ENCODE measurements at regions not wholly inside any gene's neighbourhood (a gene's known extent, or its start where the extent isn't known, plus 50 kb on each side); places are given as distances from the start of the nearest gene placed in this dataset.
A peak's percentile ranks its signal among the peaks of the same experiment; 100 is the strongest.

DNA sequence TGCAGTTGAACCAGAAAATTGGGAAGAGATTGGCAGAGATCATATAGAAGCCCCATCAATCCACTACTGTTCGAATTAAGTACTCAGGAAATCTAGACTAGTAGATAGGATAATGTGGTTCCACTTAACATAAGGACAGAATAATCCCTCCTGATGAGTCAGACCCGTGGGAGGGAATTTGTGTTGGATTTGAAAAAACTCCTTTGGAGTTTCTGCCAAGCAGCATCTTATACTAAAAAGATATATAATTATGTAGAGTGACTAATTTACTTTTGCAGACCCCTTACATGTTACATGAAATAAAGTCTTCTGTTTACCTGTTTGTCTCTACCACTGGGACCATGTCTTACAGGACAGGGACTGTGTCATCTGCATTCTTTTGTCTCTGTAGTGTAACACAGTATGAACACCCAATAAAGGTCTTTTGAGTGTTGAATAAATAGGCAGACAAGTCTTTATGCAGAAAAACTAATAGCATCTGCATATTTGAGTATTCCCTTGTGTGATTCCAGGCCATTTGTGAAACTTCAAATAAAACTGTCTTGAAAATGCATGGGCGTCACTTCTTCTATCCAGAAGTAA, 122.6 kb upstream of the DNAJC10 start:
- Histone ChIP-seq H3K4me2 (ENCODE audit: insufficient read depth, low read length, poor library complexity, severe bottlenecking) (no peak overlapping the region), H3K14ac (ENCODE audit: low read length) (no peak overlapping the region), H4K91ac (ENCODE audit: low read depth, low read length, poor library complexity) (no peak overlapping the region), H2BK12ac (ENCODE audit: low read length) (no peak overlapping the region), H3K9me3 (replicated peaks in 1 of 2; ENCODE audit: control insufficient read depth in 2 of 2, insufficient read depth in 1 of 2, low read depth in 1 of 2, low read length in 2 of 2) (no peaks in the 10 kb centered on the region), H3K27me3 (ENCODE audit: control insufficient read depth in 3 of 3, insufficient read depth in 3 of 3, low read depth in 1 of 3, low read length in 3 of 3) (no peaks in the 10 kb centered on the region), H3K9ac (ENCODE audit: low read depth, low read length, poor library complexity) (no peak overlapping the region), H2BK15ac (ENCODE audit: low read length) (no peak overlapping the region), H3K4ac (ENCODE audit: low read length) (no peak overlapping the region), H3K36me3 (replicated peaks in 1 of 2; ENCODE audit: control insufficient read depth in 2 of 2, insufficient read depth in 2 of 2, low read length in 2 of 2) (no peaks in the 10 kb centered on the region), H4K8ac (ENCODE audit: low read depth, low read length) (no peak overlapping the region), H2BK5ac (ENCODE audit: low read length) (no peak overlapping the region), H3K4me1 (ENCODE audit: control insufficient read depth in 2 of 2, insufficient read depth in 1 of 2, low read depth in 1 of 2, low read length in 2 of 2) (peaks cover 2 to 7% of the 10 kb centered on the region in 2 donors), H2AK5ac (ENCODE audit: low read depth, low read length) (no peak overlapping the region), H2BK120ac (ENCODE audit: low read depth, low read length) (no peak overlapping the region), H2AFZ (ENCODE audit: low read length) (peak overlapping the region; percentile 25), H3K4me3 (ENCODE audit: low read length in 2 of 2) (no peak overlapping the region), H3K18ac (ENCODE audit: low read length) (no peak overlapping the region), H3K27ac (replicated peaks; ENCODE audit: low read length) (no peak overlapping the region), H3K79me1 (ENCODE audit: low read depth, low read length) (no peaks in the 10 kb centered on the region), H3K23ac (ENCODE audit: low read depth, low read length, poor library complexity) (no peak overlapping the region)
- no CpG with 5 or more reads among the region's 3 CpGs for WGBS, 2 donors (ENCODE audit: extremely low coverage in 2 of 2, insufficient read length in 2 of 2, insufficient replicate concordance in 1 of 2)
- DNase-seq (ENCODE audit: low spot score), result no peak

DNA sequence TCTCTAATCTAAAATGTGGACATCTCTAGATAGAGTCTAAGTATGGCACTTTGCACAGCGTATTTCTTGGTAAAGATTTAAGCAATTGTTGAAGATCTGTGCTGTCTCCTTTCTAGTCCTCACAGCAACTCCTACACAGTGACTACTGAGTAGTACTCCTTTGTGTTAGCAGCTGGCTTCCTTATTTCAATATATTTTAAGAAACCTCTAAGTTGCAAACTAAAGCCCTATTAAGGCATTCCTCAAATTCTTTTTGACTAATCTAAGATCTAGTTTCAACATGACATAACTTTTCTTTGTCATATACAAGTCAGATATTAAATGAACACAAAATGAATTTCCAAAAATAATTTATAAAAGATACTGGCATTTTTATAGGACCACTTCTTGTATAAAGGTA, 121.8 kb upstream of the DNAJC10 start:
- no peak overlapping the region for H3K14ac ChIP-seq (ENCODE audit: low read length)
- no peak overlapping the region for H2BK120ac ChIP-seq (ENCODE audit: low read depth, low read length)
- no peak overlapping the region for H2BK5ac ChIP-seq (ENCODE audit: low read length)
- no peak overlapping the region for H3K27ac ChIP-seq (replicated peaks; ENCODE audit: low read length)
- H3K18ac ChIP-seq (ENCODE audit: low read length), result no peak overlapping the region
- no peak overlapping the region for H3K4ac ChIP-seq (ENCODE audit: low read length)
- H2AK5ac ChIP-seq (ENCODE audit: low read depth, low read length), result no peak overlapping the region
- no peak for DNase-seq (ENCODE audit: low spot score)
- H3K4me3 ChIP-seq (ENCODE audit: low read length in 2 of 2), result no peak overlapping the region
- no peak overlapping the region for H3K4me2 ChIP-seq (ENCODE audit: insufficient read depth, low read length, poor library complexity, severe bottlenecking)
- no peaks in the 10 kb centered on the region for H3K9me3 ChIP-seq (replicated peaks in 1 of 2; ENCODE audit: control insufficient read depth in 2 of 2, insufficient read depth in 1 of 2, low read depth in 1 of 2, low read length in 2 of 2)
- H2BK12ac ChIP-seq (ENCODE audit: low read length), result no peak overlapping the region
- no peak overlapping the region for H3K23ac ChIP-seq (ENCODE audit: low read depth, low read length, poor library complexity)
- no peaks in the 10 kb centered on the region for H3K79me1 ChIP-seq (ENCODE audit: low read depth, low read length)
- no peak overlapping the region for H2BK15ac ChIP-seq (ENCODE audit: low read length)
- no peaks in the 10 kb centered on the region for H3K27me3 ChIP-seq (ENCODE audit: control insufficient read depth in 3 of 3, insufficient read depth in 3 of 3, low read depth in 1 of 3, low read length in 3 of 3)
- WGBS, 2 donors (ENCODE audit: extremely low coverage in 2 of 2, insufficient read length in 2 of 2, insufficient replicate concordance in 1 of 2), result no CpG with 5 or more reads among the region's 1 CpG
- peak overlapping the region; percentile 12 for H2AFZ ChIP-seq (ENCODE audit: low read length)
- H3K36me3 ChIP-seq (replicated peaks in 1 of 2; ENCODE audit: control insufficient read depth in 2 of 2, insufficient read depth in 2 of 2, low read length in 2 of 2), result no peaks in the 10 kb centered on the region
- peaks cover 2 to 7% of the 10 kb centered on the region in 2 donors for H3K4me1 ChIP-seq (ENCODE audit: control insufficient read depth in 2 of 2, insufficient read depth in 1 of 2, low read depth in 1 of 2, low read length in 2 of 2)
- H3K9ac ChIP-seq (ENCODE audit: low read depth, low read length, poor library complexity), result no peak overlapping the region
- H4K91ac ChIP-seq (ENCODE audit: low read depth, low read length, poor library complexity), result no peak overlapping the region
- H4K8ac ChIP-seq (ENCODE audit: low read depth, low read length), result no peak overlapping the region

DNA sequence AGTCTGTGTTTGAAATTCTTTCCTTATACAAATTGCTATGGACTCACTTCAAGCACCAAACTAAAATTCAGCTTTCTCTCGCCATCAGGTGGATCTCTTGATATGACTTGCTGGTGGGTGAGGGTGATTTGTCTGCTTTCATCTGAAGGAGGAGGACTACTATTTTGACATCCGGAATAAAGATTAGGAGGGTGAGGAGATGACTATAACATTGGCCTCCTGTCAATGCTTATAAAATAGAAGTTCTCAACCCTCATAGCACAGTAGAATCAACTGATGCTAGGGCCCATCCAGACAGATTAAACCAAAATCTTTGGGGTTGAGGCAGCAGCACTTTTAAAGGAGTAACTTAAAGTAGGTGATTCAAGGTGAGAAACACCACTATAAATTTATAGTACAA, 120.4 kb upstream of the DNAJC10 start:
- Histone ChIP-seq H2BK12ac (ENCODE audit: low read length) (no peak overlapping the region), H3K18ac (ENCODE audit: low read length) (no peak overlapping the region), H3K9ac (ENCODE audit: low read depth, low read length, poor library complexity) (no peak overlapping the region), H3K23ac (ENCODE audit: low read depth, low read length, poor library complexity) (no peak overlapping the region), H3K4ac (ENCODE audit: low read length) (no peak overlapping the region), H4K8ac (ENCODE audit: low read depth, low read length) (no peak overlapping the region), H3K4me3 (ENCODE audit: low read length in 2 of 2) (no peak overlapping the region), H3K27me3 (ENCODE audit: control insufficient read depth in 3 of 3, insufficient read depth in 3 of 3, low read depth in 1 of 3, low read length in 3 of 3) (no peaks in the 10 kb centered on the region), H2AK5ac (ENCODE audit: low read depth, low read length) (no peak overlapping the region), H3K27ac (replicated peaks; ENCODE audit: low read length) (no peak overlapping the region), H3K9me3 (replicated peaks in 1 of 2; ENCODE audit: control insufficient read depth in 2 of 2, insufficient read depth in 1 of 2, low read depth in 1 of 2, low read length in 2 of 2) (no peaks in the 10 kb centered on the region), H3K4me1 (ENCODE audit: control insufficient read depth in 2 of 2, insufficient read depth in 1 of 2, low read depth in 1 of 2, low read length in 2 of 2) (peaks cover 2 to 7% of the 10 kb centered on the region in 2 donors), H3K14ac (ENCODE audit: low read length) (no peak overlapping the region), H2BK5ac (ENCODE audit: low read length) (no peak overlapping the region), H2AFZ (ENCODE audit: low read length) (no peak overlapping the region), H4K91ac (ENCODE audit: low read depth, low read length, poor library complexity) (no peak overlapping the region), H2BK15ac (ENCODE audit: low read length) (no peak overlapping the region), H3K4me2 (ENCODE audit: insufficient read depth, low read length, poor library complexity, severe bottlenecking) (no peak overlapping the region), H3K79me1 (ENCODE audit: low read depth, low read length) (no peaks in the 10 kb centered on the region), H3K36me3 (replicated peaks in 1 of 2; ENCODE audit: control insufficient read depth in 2 of 2, insufficient read depth in 2 of 2, low read length in 2 of 2) (no peaks in the 10 kb centered on the region), H2BK120ac (ENCODE audit: low read depth, low read length) (no peak overlapping the region)
- WGBS, 2 donors (ENCODE audit: extremely low coverage in 2 of 2, insufficient read length in 2 of 2, insufficient replicate concordance in 1 of 2), result no CpG with 5 or more reads among the region's 2 CpGs
- DNase-seq (ENCODE audit: low spot score), result no peak

DNA sequence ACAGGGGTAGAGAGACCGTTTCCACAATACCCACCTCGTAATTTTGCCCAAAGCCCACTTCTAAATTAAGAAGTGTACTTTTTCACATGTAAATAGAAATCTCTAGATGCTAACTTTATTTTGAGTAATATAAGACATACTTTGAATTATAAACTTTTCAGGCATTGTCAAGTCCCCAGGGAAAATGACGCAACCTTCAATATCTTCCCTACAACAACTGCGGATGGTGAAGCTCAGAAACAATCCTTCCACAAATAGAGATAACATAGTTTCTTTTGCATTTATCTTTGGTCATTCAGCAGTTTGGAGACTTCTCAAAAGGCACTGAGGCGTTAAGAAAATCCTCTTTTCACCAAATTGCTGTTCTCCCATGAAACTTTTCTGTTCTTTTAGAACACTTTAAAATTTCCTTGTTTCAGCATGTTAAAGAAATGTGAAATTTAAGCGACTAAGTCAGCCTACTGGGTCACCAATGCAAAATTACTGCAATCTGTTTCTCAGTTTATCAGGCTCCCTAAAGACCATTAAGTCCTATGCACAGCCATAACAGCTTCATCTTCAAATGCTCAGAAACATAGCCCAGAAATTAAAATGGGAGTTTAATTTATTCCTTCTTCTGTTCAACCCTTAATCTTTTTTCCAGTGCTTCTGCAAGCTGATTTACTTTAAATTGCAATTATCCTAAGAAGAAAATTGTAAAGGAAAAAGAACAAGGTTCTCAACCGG, 118.3 kb upstream of the DNAJC10 start:
- Histone ChIP-seq H2BK12ac (ENCODE audit: low read length) (no peak overlapping the region), H3K9me3 (replicated peaks in 1 of 2; ENCODE audit: control insufficient read depth in 2 of 2, insufficient read depth in 1 of 2, low read depth in 1 of 2, low read length in 2 of 2) (peaks cover 0 to 7% of the 10 kb centered on the region in 2 donors), H3K23ac (ENCODE audit: low read depth, low read length, poor library complexity) (no peak overlapping the region), H3K4me1 (ENCODE audit: control insufficient read depth in 2 of 2, insufficient read depth in 1 of 2, low read depth in 1 of 2, low read length in 2 of 2) (peaks cover 2 to 7% of the 10 kb centered on the region in 2 donors), H3K27ac (replicated peaks; ENCODE audit: low read length) (no peak overlapping the region), H4K91ac (ENCODE audit: low read depth, low read length, poor library complexity) (no peak overlapping the region), H2BK5ac (ENCODE audit: low read length) (no peak overlapping the region), H3K18ac (ENCODE audit: low read length) (no peak overlapping the region), H2AFZ (ENCODE audit: low read length) (peak overlapping the region; percentile 59), H3K4ac (ENCODE audit: low read length) (no peak overlapping the region), H4K8ac (ENCODE audit: low read depth, low read length) (no peak overlapping the region), H2AK5ac (ENCODE audit: low read depth, low read length) (no peak overlapping the region), H3K79me1 (ENCODE audit: low read depth, low read length) (peaks cover 2% of the 10 kb centered on the region), H3K4me2 (ENCODE audit: insufficient read depth, low read length, poor library complexity, severe bottlenecking) (no peak overlapping the region), H3K14ac (ENCODE audit: low read length) (no peak overlapping the region), H3K36me3 (replicated peaks in 1 of 2; ENCODE audit: control insufficient read depth in 2 of 2, insufficient read depth in 2 of 2, low read length in 2 of 2) (no peaks in the 10 kb centered on the region), H2BK120ac (ENCODE audit: low read depth, low read length) (no peak overlapping the region), H3K9ac (ENCODE audit: low read depth, low read length, poor library complexity) (no peak overlapping the region), H3K27me3 (ENCODE audit: control insufficient read depth in 3 of 3, insufficient read depth in 3 of 3, low read depth in 1 of 3, low read length in 3 of 3) (no peaks in the 10 kb centered on the region), H2BK15ac (ENCODE audit: low read length) (no peak overlapping the region), H3K4me3 (ENCODE audit: low read length in 2 of 2) (no peak overlapping the region)
- no peak for DNase-seq (ENCODE audit: low spot score)
- no CpG with 5 or more reads among the region's 7 CpGs for WGBS, 2 donors (ENCODE audit: extremely low coverage in 2 of 2, insufficient read length in 2 of 2, insufficient replicate concordance in 1 of 2)

All from neuronal stem cell (in vitro differentiated cells).